H9 (cell line): ENCODE measurements at regions not wholly inside any gene's neighbourhood (a gene's known extent, or its start where the extent isn't known, plus 50 kb on each side); places are given as distances from the start of the nearest gene placed in this dataset.

Experiments
- DNase-seq: peaks from one replicate; pipeline ENCODE4 v3.0.0-alpha.2; 2017
- H2AFZ ChIP-seq: one replicate; pipeline ENCODE4 v1.6.1; 2013; ENCODE audit warnings: mild to moderate bottlenecking, low read length, control low read depth, moderate library complexity
- H2AK5ac ChIP-seq: 2 replicates; pipeline ENCODE4 v1.6.1; 2013; ENCODE audit warnings: low read length, control low read depth, mixed read lengths; ENCODE audit not compliant: insufficient read length
- H2BK120ac ChIP-seq: one replicate; pipeline ENCODE4 v1.6.1; 2013; ENCODE audit warnings: low read depth, mild to moderate bottlenecking, low read length, control low read depth, inconsistent platforms; ENCODE audit not compliant: poor library complexity, severe bottlenecking
- H2BK12ac ChIP-seq: 2 replicates; pipeline ENCODE4 v1.6.1; 2013; ENCODE audit warnings: low read length, control low read depth, mixed read lengths, low read depth; ENCODE audit not compliant: insufficient read length
- H2BK15ac ChIP-seq: 2 replicates; pipeline ENCODE4 v1.6.1; 2013; ENCODE audit warnings: low read depth, low read length, control low read depth
- H2BK20ac ChIP-seq: one replicate; pipeline ENCODE4 v1.6.1; 2013; ENCODE audit warnings: low read depth, mild to moderate bottlenecking, low read length, control low read depth, inconsistent platforms; ENCODE audit not compliant: poor library complexity, severe bottlenecking
- H2BK5ac ChIP-seq: 2 replicates; pipeline ENCODE4 v1.6.1; 2013; ENCODE audit warnings: low read length, control low read depth, mixed read lengths; ENCODE audit not compliant: insufficient read length
- H3K14ac ChIP-seq: 2 replicates; pipeline ENCODE4 v1.6.1; 2013; ENCODE audit warnings: low read length, control low read depth; ENCODE audit not compliant: insufficient read depth
- H3K18ac ChIP-seq: 2 replicates; pipeline ENCODE4 v1.6.1; 2013; ENCODE audit warnings: low read depth, mild to moderate bottlenecking, mixed read lengths, low read length, control low read depth; ENCODE audit not compliant: insufficient read length
- H3K23ac ChIP-seq: 2 replicates; pipeline ENCODE4 v1.6.1; 2013; ENCODE audit warnings: low read length, control low read depth, mixed read lengths, low read depth; ENCODE audit not compliant: insufficient read length
- H3K23me2 ChIP-seq: 2 replicates; pipeline ENCODE4 v1.6.1; 2013; ENCODE audit warnings: low read depth, mild to moderate bottlenecking, mixed read lengths, low read length, control low read depth; ENCODE audit not compliant: insufficient read length, poor library complexity, severe bottlenecking
- H3K27ac ChIP-seq: 2 replicates; pipeline ENCODE4 v1.5.1; 2013; ENCODE audit warnings: low read length, control low read depth, mixed read lengths, low read depth; ENCODE audit not compliant: insufficient read length
- H3K27me3 ChIP-seq: 2 replicates; pipeline ENCODE4 v1.6.1; 2013; ENCODE audit warnings: low read length, control low read depth, inconsistent platforms; ENCODE audit not compliant: insufficient read depth
- H3K4ac ChIP-seq: 2 replicates; pipeline ENCODE4 v1.6.1; 2013; ENCODE audit warnings: low read depth, mild to moderate bottlenecking, control low read depth, inconsistent platforms, low read length, moderate library complexity
- H3K4me1 ChIP-seq: 2 replicates; pipeline ENCODE4 v1.6.1; 2013; ENCODE audit warnings: low read length, control low read depth, inconsistent platforms; ENCODE audit not compliant: insufficient read depth
- H3K4me2 ChIP-seq: 2 replicates; pipeline ENCODE4 v1.6.1; 2013; ENCODE audit warnings: low read length, control low read depth, mixed read lengths; ENCODE audit not compliant: insufficient read length, insufficient read depth
- H3K56ac ChIP-seq: 2 replicates; pipeline ENCODE4 v1.6.1; 2013; ENCODE audit warnings: low read depth, mild to moderate bottlenecking, mixed read lengths, low read length, control low read depth; ENCODE audit not compliant: insufficient read length
- H3K79me1 ChIP-seq: 2 replicates; pipeline ENCODE4 v1.6.1; 2013; ENCODE audit warnings: low read depth, mild to moderate bottlenecking, moderate library complexity, low read length, control low read depth, inconsistent platforms; ENCODE audit not compliant: insufficient read depth, poor library complexity, severe bottlenecking
- H3K79me2 ChIP-seq: 2 replicates; pipeline ENCODE4 v1.6.1; 2013; ENCODE audit warnings: low read length, control low read depth, inconsistent platforms; ENCODE audit not compliant: insufficient read depth
- H3K9ac ChIP-seq: 2 replicates; pipeline ENCODE4 v1.6.1; 2013; ENCODE audit warnings: low read length, control low read depth, mixed read lengths; ENCODE audit not compliant: insufficient read length; ENCODE audit errors: extremely low read depth
- H3K9me3 ChIP-seq: one replicate; pipeline ENCODE4 v1.6.1; 2013; ENCODE audit warnings: low read depth, low read length, inconsistent platforms; ENCODE audit not compliant: control insufficient read depth
- H3T11ph ChIP-seq: one replicate; pipeline ENCODE4 v1.6.1; 2013; ENCODE audit warnings: mild to moderate bottlenecking, low read length, control low read depth, inconsistent platforms
- H4K20me1 ChIP-seq: one replicate; pipeline ENCODE4 v1.6.1; 2013; ENCODE audit not compliant: control insufficient read depth, insufficient read length, insufficient read depth
- H4K5ac ChIP-seq: 2 replicates; pipeline ENCODE4 v1.6.1; 2013; ENCODE audit warnings: low read depth, mild to moderate bottlenecking, mixed read lengths, low read length, control low read depth; ENCODE audit not compliant: insufficient read length
- H4K8ac ChIP-seq: replicated peaks from 2 replicates; pipeline ENCODE4 v1.6.1; 2013; ENCODE audit warnings: low read length, control low read depth, mixed read lengths, low read depth; ENCODE audit not compliant: insufficient read length
- H4K91ac ChIP-seq: 2 replicates; pipeline ENCODE4 v1.6.1; 2013; ENCODE audit warnings: low read depth, mild to moderate bottlenecking, moderate library complexity, mixed read lengths, low read length, control low read depth; ENCODE audit not compliant: insufficient read length
- H3K27ac Mint-ChIP-seq, 3 experiments: 2 replicates in 2 of 3; 3 replicates in 1 of 3; pipeline ENCODE4 v1.8.0; 2020 to 2021; ENCODE audit warnings: mixed read lengths in 3 of 3, mild to moderate bottlenecking in 1 of 3, moderate library complexity in 1 of 3
- H3K27me3 Mint-ChIP-seq: 2 replicates; pipeline ENCODE4 v1.8.0; 2021; ENCODE audit warnings: low read depth, mild to moderate bottlenecking, moderate library complexity, mixed read lengths
- H3K36me3 Mint-ChIP-seq, 3 experiments: 2 replicates in 2 of 3; 3 replicates in 1 of 3; pipeline ENCODE4 v1.8.0; 2020 to 2021; ENCODE audit warnings: low read depth in 3 of 3, mixed read lengths in 3 of 3; ENCODE audit not compliant: insufficient read depth in 1 of 3
- H3K4me1 Mint-ChIP-seq, 2 experiments: 2 replicates each; pipeline ENCODE4 v1.8.0; 2020; ENCODE audit warnings: mixed read lengths in 2 of 2
- H3K4me3 Mint-ChIP-seq, 2 experiments: 2 replicates in 1 of 2; 3 replicates in 1 of 2; pipeline ENCODE4 v1.8.0; 2020 to 2021; ENCODE audit warnings: mild to moderate bottlenecking in 2 of 2, mixed read lengths in 2 of 2, moderate library complexity in 1 of 2
- H3K9me3 Mint-ChIP-seq, 2 experiments: 2 replicates in 1 of 2; 3 replicates in 1 of 2; pipeline ENCODE4 v1.8.0; 2020; ENCODE audit warnings: mild to moderate bottlenecking in 2 of 2, mixed read lengths in 2 of 2, moderate library complexity in 1 of 2
- WGBS: extraction: QIAGEN DNeasy Blood & Tissue Kit; methylation state at CpG from one replicate; pipeline ENCODE4 v1.1.7; 2013; ENCODE audit warnings: missing lambda C conversion rate, low lambda C conversion rate, mixed read lengths; ENCODE audit not compliant: insufficient read length; ENCODE audit errors: extremely low coverage; 5-methylcytosine and 5-hydroxymethylcytosine counted together
- TF ChIP-seq, protein P1 (sequence below): fragments of 200-600 bp; sonication (generic); conservative IDR thresholded peaks from 3 replicates; pipeline ENCODE4 v1.8.0; 2021; ENCODE audit warnings: antibody characterized with exemption, mild to moderate bottlenecking

DNA sequence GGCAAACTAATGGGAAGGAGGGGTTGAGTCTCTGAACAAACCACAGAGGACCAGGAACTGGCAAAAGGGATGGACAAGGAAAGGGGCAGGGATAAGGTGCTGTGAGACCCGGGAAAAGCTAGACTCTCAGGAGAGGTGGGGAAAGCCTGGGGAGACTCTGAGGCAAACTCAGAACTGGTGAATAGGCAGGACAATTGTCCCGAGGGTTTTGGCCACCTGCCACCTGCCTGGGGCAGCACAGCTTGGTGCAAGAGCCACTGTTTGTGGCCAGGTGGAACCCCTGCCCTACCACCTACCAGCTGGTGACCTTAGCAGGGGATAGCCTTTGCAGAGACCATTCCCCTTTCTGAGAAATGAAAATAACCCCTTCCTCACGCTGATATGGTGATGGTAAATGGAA lies 129.4 kb upstream of the ASB18 start:
- no peaks in the 10 kb centered on the region for H3K27me3 ChIP-seq
- H2AFZ ChIP-seq: no peak overlapping the region
- no peak overlapping the region for H4K8ac ChIP-seq
- H3K14ac ChIP-seq: no peak overlapping the region
- TF ChIP-seq, protein P1, sequence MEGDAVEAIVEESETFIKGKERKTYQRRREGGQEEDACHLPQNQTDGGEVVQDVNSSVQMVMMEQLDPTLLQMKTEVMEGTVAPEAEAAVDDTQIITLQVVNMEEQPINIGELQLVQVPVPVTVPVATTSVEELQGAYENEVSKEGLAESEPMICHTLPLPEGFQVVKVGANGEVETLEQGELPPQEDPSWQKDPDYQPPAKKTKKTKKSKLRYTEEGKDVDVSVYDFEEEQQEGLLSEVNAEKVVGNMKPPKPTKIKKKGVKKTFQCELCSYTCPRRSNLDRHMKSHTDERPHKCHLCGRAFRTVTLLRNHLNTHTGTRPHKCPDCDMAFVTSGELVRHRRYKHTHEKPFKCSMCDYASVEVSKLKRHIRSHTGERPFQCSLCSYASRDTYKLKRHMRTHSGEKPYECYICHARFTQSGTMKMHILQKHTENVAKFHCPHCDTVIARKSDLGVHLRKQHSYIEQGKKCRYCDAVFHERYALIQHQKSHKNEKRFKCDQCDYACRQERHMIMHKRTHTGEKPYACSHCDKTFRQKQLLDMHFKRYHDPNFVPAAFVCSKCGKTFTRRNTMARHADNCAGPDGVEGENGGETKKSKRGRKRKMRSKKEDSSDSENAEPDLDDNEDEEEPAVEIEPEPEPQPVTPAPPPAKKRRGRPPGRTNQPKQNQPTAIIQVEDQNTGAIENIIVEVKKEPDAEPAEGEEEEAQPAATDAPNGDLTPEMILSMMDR: no peak
- H3K27me3 Mint-ChIP-seq: no peaks in the 10 kb centered on the region
- no peak overlapping the region for H2BK15ac ChIP-seq
- H3K36me3 Mint-ChIP-seq: peaks cover 0 to 11% (median 9%) of the 10 kb centered on the region in 3 experiments; a peak in 4 of 7 replicates
- H3K23ac ChIP-seq: no peak overlapping the region
- H3K27ac ChIP-seq: no peak overlapping the region
- H3K56ac ChIP-seq: no peak overlapping the region
- H3K4me3 Mint-ChIP-seq: no peak overlapping the region
- H4K5ac ChIP-seq: no peak overlapping the region
- H2BK20ac ChIP-seq: no peak overlapping the region
- peak; percentile 11 for DNase-seq
- no peaks in the 10 kb centered on the region for H3K9me3 ChIP-seq
- H3K4me2 ChIP-seq: no peak overlapping the region
- peaks cover 23 to 40% of the 10 kb centered on the region in 2 experiments for H3K4me1 Mint-ChIP-seq
- no peak overlapping the region for H2BK120ac ChIP-seq
- H3K27ac Mint-ChIP-seq: no peak overlapping the region
- H3K9me3 Mint-ChIP-seq: peaks cover 0 to 3% of the 10 kb centered on the region in 2 experiments; a peak in 2 of 5 replicates
- no peak overlapping the region for H4K91ac ChIP-seq
- no peak overlapping the region for H2BK5ac ChIP-seq
- no peaks in the 10 kb centered on the region for H3K4me1 ChIP-seq
- no peak overlapping the region for H3T11ph ChIP-seq
- no peaks in the 10 kb centered on the region for H3K23me2 ChIP-seq
- H3K79me1 ChIP-seq: no peaks in the 10 kb centered on the region
- H3K79me2 ChIP-seq: no peaks in the 10 kb centered on the region
- no peak overlapping the region for H2BK12ac ChIP-seq
- H3K18ac ChIP-seq: no peak overlapping the region
- H3K9ac ChIP-seq: no peak overlapping the region
- H3K4ac ChIP-seq: no peak overlapping the region
- H4K20me1 ChIP-seq: no peaks in the 10 kb centered on the region
- WGBS: no CpG with 5 or more reads among the region's 3 CpGs
- no peak overlapping the region for H2AK5ac ChIP-seq
